ENCODE measurements at regions not wholly inside any gene's neighbourhood (a gene's known extent, or its start where the extent isn't known, plus 50 kb on each side); places are given as distances from the start of the nearest gene placed in this dataset.

- Histone ChIP-seq H3K27me3 (ENCODE audit: control insufficient read depth, insufficient read depth, low read length) (no peaks in the 10 kb centered on the region), H3K4me3 (ENCODE audit: low read depth, low read length) (no peak overlapping the region), H3K36me3 (ENCODE audit: control insufficient read depth, insufficient read depth, low read length) (no peaks in the 10 kb centered on the region)
- TF ChIP-seq CTCF (IDR thresholded peaks at IDR 0.05; ENCODE audit: insufficient read depth, low read length, severe bottlenecking) = no peak
- peak; percentile 17 for DNase-seq (ENCODE audit: low read depth)
- no peak for FAIRE-seq
Observed at GRCh38 chrX:100081503-100081902, 328.6 kb downstream of the PCDH19 start.

DNA sequence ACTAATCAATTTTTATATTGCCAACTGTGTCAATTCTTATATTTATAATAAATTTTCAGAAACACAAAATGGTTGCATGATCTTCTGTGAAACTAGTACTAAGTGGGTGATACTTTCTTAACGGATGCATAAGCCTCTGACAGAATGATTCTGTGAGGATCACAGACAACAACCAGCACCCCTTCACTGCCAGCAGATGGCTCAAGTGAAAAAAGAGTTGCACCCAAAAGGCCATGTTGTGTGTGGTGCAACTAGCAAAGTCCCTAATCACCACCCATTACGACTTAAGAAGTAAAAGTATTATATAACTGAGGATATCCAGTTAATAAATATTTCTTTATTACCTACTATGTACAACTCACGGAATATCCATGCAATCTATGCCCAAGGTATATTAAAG lies 334.0 kb downstream of the PCDH19 start:
- DNase-seq (ENCODE audit: low read depth) (no peak), FAIRE-seq (no peak)
- no peak for TF ChIP-seq CTCF (IDR thresholded peaks at IDR 0.05; ENCODE audit: insufficient read depth, low read length, severe bottlenecking)
- Histone ChIP-seq H3K36me3 (ENCODE audit: control insufficient read depth, insufficient read depth, low read length) (no peaks in the 10 kb centered on the region), H3K4me3 (ENCODE audit: low read depth, low read length) (no peak overlapping the region), H3K27me3 (ENCODE audit: control insufficient read depth, insufficient read depth, low read length) (no peaks in the 10 kb centered on the region)

GRCh38 chrX:100072336-100072735 lies 337.7 kb downstream of the PCDH19 start:
- DNase-seq (ENCODE audit: low read depth) = peak; percentile 32

GRCh38 chrX:100070334-100070849 lies 339.7 kb downstream of the PCDH19 start:
- no peak for TF ChIP-seq CTCF (IDR thresholded peaks at IDR 0.05; ENCODE audit: insufficient read depth, low read length, severe bottlenecking)

More at GRCh38 chrX:100072336-100072735, 337.7 kb downstream of the PCDH19 start:
- H3K27me3 ChIP-seq (ENCODE audit: control insufficient read depth, insufficient read depth, low read length) = no peaks in the 10 kb centered on the region
- TF ChIP-seq CTCF (IDR thresholded peaks at IDR 0.05; ENCODE audit: insufficient read depth, low read length, severe bottlenecking) = peak; percentile 4
- H3K36me3 ChIP-seq (ENCODE audit: control insufficient read depth, insufficient read depth, low read length) = no peaks in the 10 kb centered on the region
- H3K4me3 ChIP-seq (ENCODE audit: low read depth, low read length) = no peak overlapping the region
- FAIRE-seq = no peak

DNA sequence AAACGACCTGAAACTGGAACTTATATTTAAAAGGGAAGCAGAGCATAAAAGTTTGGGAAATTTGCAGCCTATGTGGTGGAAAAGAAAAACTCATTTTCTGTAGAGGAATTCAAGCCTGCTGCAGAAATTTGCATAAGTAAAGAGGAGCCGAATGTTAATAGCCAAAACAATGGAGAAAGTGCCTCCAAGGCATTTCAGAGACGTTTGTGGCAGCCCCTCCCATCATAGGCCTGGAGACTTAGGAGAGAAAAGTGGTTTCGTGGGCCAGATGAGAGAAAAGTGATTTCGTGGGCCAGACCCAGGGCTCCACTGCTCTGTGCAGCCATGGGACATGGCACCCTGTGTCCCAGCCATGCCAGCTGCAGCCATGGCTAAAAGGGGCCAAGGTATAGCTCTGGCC lies 361.9 kb downstream of the PCDH19 start:
- TF ChIP-seq CTCF (IDR thresholded peaks at IDR 0.05; ENCODE audit: insufficient read depth, low read length, severe bottlenecking) = no peak

More at GRCh38 chrX:100070334-100070849, 339.7 kb downstream of the PCDH19 start:
- H3K36me3 ChIP-seq (ENCODE audit: control insufficient read depth, insufficient read depth, low read length) = no peaks in the 10 kb centered on the region
- H3K27me3 ChIP-seq (ENCODE audit: control insufficient read depth, insufficient read depth, low read length) = no peaks in the 10 kb centered on the region
- H3K4me3 ChIP-seq (ENCODE audit: low read depth, low read length) = no peak overlapping the region
- DNase-seq (ENCODE audit: low read depth) (no peak), FAIRE-seq (no peak)

More for the DNA sequence above, 361.9 kb downstream of the PCDH19 start:
- no peak for FAIRE-seq
- Histone ChIP-seq H3K27me3 (ENCODE audit: control insufficient read depth, insufficient read depth, low read length) (no peaks in the 10 kb centered on the region), H3K4me3 (ENCODE audit: low read depth, low read length) (no peak overlapping the region), H3K36me3 (ENCODE audit: control insufficient read depth, insufficient read depth, low read length) (no peaks in the 10 kb centered on the region)
- no peak for DNase-seq (ENCODE audit: low read depth)
